ENCODE measurements at regions not wholly inside any gene's neighbourhood (a gene's known extent, or its start where the extent isn't known, plus 50 kb on each side); places are given as distances from the start of the nearest gene placed in this dataset.

DNA sequence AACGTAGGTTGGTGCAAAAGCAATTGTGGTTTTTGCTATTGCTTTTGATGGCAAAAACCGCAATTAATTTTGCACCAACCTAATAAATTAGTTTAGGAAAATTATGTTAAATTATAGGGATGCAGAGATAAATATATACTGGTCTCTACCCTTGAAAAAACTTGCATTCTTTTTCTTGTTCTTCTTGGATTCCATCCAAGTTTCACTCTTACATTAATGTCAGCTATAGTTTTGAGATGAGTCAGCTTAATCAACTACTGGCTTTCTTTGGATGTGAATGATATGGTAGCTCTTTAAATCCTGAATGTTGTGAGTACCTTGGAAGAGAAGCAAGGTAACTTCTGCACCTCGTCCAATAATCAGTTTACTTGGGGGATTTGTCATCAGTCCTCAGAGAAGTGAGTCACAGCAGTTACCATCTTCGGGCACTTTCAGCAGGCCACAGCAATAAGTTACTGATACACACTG lies 549.0 kb upstream of the ZNF608 start:
- TF ChIP-seq TAF1 (IDR thresholded peaks at IDR 0.05; ENCODE audit: borderline replicate concordance, low read depth, low read length) (no peak), POLR2A (IDR thresholded peaks at IDR 0.05; ENCODE audit: low read depth, low read length) (no peak), POLR2AphosphoS5 (IDR thresholded peaks at IDR 0.05; ENCODE audit: low read depth, low read length) (no peak)
- DNase-seq (ENCODE audit: insufficient read length) (no peak), FAIRE-seq (no peak)

DNA sequence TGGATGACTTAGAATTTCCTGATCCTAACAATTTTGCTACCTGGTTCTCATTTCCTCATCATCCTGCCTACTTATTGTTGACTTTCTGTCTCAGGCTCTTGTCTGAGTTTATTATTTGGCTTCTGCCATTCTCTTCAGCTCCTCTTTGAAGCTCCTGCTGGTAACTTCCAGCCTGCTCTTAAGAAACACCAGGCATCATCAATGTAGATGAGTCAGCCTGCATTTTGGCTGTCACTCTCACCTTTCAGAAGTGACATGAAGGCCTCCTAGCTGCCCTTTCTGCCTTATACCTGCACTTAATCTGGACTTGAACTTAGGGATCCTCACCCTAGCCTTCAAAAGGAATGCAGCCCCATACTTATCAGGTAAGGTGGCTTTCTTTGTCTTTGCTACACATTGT lies 551.8 kb upstream of the ZNF608 start:
- TF ChIP-seq POLR2AphosphoS5 (IDR thresholded peaks at IDR 0.05; ENCODE audit: low read depth, low read length) (no peak), TAF1 (IDR thresholded peaks at IDR 0.05; ENCODE audit: borderline replicate concordance, low read depth, low read length) (no peak), POLR2A (IDR thresholded peaks at IDR 0.05; ENCODE audit: low read depth, low read length) (no peak)
- no peak for DNase-seq (ENCODE audit: insufficient read length)
- FAIRE-seq, result no peak

DNA sequence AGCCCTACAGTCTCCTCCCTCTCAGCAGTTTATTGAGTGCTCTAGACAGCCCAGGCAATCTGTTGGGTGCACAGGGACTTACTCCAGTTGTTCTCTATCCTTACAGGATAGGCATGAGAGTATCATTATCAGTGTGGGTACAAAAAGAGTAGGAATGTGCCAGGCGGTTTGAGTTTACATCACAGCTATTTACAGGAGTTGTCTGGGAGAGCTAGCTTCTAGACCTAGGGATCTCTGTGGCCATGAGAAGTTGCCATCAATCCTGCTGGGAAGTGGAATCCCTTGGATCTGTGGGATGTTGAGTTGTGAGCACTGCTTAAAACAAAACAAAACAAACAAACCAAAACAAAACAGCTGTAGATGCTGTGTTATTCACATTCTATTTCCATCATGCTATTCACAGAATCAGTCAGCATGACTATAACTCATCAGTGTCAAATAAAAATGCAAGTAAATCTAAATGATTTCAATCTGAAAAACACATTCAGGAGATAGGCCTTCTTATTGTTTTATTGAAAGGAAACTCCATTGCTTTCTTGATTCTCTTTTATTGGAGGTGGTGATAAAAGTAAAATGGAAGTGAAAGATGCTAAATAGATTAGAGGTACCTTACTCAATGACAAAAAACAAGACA lies 552.4 kb upstream of the ZNF608 start:
- no peak for FAIRE-seq
- DNase-seq (ENCODE audit: insufficient read length), result no peak
- TF ChIP-seq TAF1 (IDR thresholded peaks at IDR 0.05; ENCODE audit: borderline replicate concordance, low read depth, low read length) (no peak), POLR2AphosphoS5 (IDR thresholded peaks at IDR 0.05; ENCODE audit: low read depth, low read length) (no peak), POLR2A (IDR thresholded peaks at IDR 0.05; ENCODE audit: low read depth, low read length) (no peak)

DNA sequence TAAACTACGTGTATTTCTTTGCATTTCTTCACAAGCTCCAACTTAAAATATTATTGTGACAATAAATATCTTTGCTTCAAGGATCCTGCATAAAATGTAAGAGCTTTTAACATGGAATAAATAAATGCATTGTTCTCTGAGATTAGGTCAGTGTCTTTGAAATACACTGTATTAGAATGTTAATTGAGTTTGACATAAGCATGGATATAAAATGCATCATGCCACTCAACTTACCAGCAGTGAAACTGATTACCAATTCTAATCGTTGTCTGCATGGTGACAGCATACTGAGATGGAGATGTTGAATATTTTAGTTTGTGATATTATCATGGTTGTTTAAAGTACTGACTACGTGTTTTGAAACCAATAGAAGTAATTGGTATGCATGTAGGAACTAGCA lies 555.3 kb upstream of the ZNF608 start:
- TF ChIP-seq TAF1 (IDR thresholded peaks at IDR 0.05; ENCODE audit: borderline replicate concordance, low read depth, low read length), result no peak
- no peak for TF ChIP-seq POLR2A (IDR thresholded peaks at IDR 0.05; ENCODE audit: low read depth, low read length)
- TF ChIP-seq POLR2AphosphoS5 (IDR thresholded peaks at IDR 0.05; ENCODE audit: low read depth, low read length), result no peak
- FAIRE-seq (no peak), DNase-seq (ENCODE audit: insufficient read length) (no peak)

DNA sequence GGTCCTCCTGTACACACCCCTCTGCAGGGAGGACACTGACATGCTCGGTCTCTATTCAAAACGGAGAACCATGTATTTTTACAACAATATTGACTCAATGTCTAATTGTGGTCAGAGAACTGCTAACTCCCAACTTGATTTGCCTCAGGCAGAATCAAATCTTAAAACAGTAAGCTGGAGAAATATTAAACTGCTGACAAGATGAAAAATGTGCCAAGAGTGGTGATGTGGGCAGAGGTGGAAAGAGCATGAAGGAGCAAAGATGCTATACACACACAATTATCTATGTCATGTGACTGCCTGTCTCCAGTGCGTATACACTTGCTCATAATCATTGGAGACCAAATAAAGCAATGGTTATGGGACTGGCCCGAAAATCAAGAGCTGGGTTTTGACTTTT lies 556.1 kb upstream of the ZNF608 start:
- FAIRE-seq, result no peak
- TF ChIP-seq POLR2A (IDR thresholded peaks at IDR 0.05; ENCODE audit: low read depth, low read length), result no peak
- TF ChIP-seq POLR2AphosphoS5 (IDR thresholded peaks at IDR 0.05; ENCODE audit: low read depth, low read length), result no peak
- no peak for TF ChIP-seq TAF1 (IDR thresholded peaks at IDR 0.05; ENCODE audit: borderline replicate concordance, low read depth, low read length)

DNA sequence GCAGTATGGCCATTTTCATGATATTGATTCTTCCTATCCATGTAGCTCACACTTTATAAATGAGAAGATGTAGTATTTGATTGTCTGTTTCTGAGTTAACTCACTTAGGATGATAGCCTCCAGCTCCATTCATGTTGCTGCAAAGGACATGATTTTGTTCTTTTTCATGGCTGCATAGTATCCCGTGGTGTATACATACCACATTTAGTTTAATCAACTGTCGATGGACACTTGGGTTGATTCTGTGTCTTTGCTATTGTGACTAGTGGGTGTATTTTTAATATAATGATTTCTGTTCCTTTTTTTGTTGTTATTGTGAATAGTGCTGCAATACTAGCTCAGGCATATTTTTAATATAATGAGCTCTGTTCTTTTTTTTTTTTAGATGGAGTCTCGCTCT lies 560.3 kb upstream of the ZNF608 start:
- TF ChIP-seq POLR2AphosphoS5 (IDR thresholded peaks at IDR 0.05; ENCODE audit: low read depth, low read length) (no peak), POLR2A (IDR thresholded peaks at IDR 0.05; ENCODE audit: low read depth, low read length) (no peak), TAF1 (IDR thresholded peaks at IDR 0.05; ENCODE audit: borderline replicate concordance, low read depth, low read length) (no peak)
- DNase-seq (ENCODE audit: insufficient read length) (no peak), FAIRE-seq (no peak)

More for the DNA sequence above, 556.1 kb upstream of the ZNF608 start:
- DNase-seq (ENCODE audit: insufficient read length), result no peak

DNA sequence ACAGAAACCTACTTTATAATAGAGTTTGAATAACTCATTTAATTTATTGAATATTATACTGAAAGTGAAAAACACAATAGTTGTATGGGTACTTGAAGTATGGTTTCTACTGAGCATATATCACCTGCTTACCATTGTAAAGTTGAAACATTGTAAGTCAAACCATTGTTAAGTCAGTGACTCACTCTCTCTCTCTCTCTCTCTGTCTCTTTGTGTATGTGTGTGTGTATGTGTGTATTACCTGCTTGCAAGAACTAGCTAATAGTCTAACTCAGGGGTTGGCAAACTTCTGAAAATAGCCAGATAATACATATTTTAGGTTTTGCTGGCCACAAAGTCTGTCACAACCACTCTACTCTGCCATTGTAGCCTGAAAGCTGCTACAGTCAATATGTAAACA lies 564.3 kb upstream of the ZNF608 start:
- FAIRE-seq (no peak), DNase-seq (ENCODE audit: insufficient read length) (no peak)
- TF ChIP-seq POLR2A (IDR thresholded peaks at IDR 0.05; ENCODE audit: low read depth, low read length), result no peak
- no peak for TF ChIP-seq TAF1 (IDR thresholded peaks at IDR 0.05; ENCODE audit: borderline replicate concordance, low read depth, low read length)
- TF ChIP-seq POLR2AphosphoS5 (IDR thresholded peaks at IDR 0.05; ENCODE audit: low read depth, low read length), result no peak

DNA sequence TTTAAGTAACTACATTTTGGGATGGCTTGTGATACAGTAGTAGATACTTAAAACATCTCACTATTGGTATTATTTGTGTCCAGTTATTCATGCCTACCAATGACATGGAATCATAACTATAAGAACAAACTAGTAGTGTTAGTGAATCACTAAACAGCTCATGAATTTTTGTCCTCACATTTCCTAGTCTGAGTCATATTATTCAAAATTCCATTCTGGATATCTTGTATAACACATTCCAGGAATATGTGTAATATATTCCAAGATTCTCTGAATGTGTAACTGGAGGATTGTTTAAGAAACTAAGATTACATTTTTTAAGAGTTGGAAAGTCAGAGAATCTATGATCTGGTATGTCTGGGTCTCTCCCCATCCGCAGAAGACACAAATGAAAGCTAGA lies 565.3 kb upstream of the ZNF608 start:
- TF ChIP-seq POLR2A (IDR thresholded peaks at IDR 0.05; ENCODE audit: low read depth, low read length), result no peak
- TF ChIP-seq TAF1 (IDR thresholded peaks at IDR 0.05; ENCODE audit: borderline replicate concordance, low read depth, low read length), result no peak
- no peak for TF ChIP-seq POLR2AphosphoS5 (IDR thresholded peaks at IDR 0.05; ENCODE audit: low read depth, low read length)
- FAIRE-seq, result peak; percentile 9
- no peak for DNase-seq (ENCODE audit: insufficient read length)

DNA sequence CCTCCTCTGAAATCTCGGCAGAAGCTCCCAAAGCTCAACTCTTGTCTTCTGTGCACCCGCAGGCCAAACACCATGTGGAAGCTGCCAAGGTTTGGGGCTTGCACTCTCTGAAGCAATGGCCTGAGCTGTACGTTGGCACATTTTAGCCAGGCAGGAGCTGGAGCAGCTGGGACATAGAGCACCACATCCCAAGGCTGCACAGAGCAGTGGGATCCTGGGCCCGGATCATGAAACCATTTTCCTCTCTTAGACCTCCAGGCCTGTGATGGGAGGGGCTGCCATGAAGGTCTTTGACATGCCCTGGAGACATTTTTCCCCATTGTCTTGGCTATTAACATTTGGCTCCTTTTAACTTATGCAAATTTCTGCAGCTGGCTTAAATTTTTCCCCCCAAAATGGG lies 567.1 kb upstream of the ZNF608 start:
- DNase-seq (ENCODE audit: insufficient read length) (no peak), FAIRE-seq (no peak)
- TF ChIP-seq POLR2A (IDR thresholded peaks at IDR 0.05; ENCODE audit: low read depth, low read length), result no peak
- TF ChIP-seq POLR2AphosphoS5 (IDR thresholded peaks at IDR 0.05; ENCODE audit: low read depth, low read length), result no peak

DNA sequence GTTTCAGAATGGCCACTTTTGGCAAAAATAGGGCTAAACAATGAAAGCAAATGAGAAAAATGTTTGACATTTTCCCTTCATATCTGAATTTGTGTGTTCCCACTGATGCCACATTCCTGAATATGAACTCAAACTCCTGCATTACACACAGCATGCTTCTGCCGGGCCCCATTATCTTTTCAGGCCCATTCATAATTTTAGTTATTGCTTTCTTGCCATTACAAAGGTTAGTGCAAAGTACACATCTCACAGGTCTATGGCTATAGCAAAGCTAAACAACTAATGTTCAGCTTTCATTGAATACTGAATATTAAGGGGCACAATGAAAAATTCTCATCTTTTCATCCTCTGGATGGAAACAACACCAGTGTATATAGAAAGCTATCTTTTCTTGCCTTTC lies 568.9 kb upstream of the ZNF608 start:
- FAIRE-seq (no peak), DNase-seq (ENCODE audit: insufficient read length) (no peak)
- TF ChIP-seq TAF1 (IDR thresholded peaks at IDR 0.05; ENCODE audit: borderline replicate concordance, low read depth, low read length) (no peak), POLR2A (IDR thresholded peaks at IDR 0.05; ENCODE audit: low read depth, low read length) (no peak), POLR2AphosphoS5 (IDR thresholded peaks at IDR 0.05; ENCODE audit: low read depth, low read length) (no peak)

DNA sequence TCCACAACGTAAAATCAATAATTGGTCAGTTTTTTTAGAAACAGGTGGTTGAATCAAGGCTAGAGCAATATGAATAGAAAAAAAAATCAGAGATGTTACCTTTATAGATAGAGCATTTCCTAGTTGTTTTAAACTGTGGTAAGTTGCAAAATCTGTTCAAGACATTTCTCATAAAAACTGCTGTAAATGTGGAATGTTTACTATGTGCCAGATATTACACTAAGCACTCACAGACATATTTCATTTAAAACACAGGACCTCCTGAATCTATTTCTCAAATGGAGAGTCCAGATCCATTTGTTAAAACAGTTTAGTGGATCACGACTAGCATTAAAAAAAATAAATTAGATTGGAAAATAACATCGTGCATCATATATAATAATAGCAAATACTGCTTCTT lies 570.0 kb upstream of the ZNF608 start:
- DNase-seq (ENCODE audit: insufficient read length) (no peak), FAIRE-seq (no peak)
- no peak for TF ChIP-seq POLR2AphosphoS5 (IDR thresholded peaks at IDR 0.05; ENCODE audit: low read depth, low read length)
- TF ChIP-seq POLR2A (IDR thresholded peaks at IDR 0.05; ENCODE audit: low read depth, low read length), result no peak
- TF ChIP-seq TAF1 (IDR thresholded peaks at IDR 0.05; ENCODE audit: borderline replicate concordance, low read depth, low read length), result no peak

DNA sequence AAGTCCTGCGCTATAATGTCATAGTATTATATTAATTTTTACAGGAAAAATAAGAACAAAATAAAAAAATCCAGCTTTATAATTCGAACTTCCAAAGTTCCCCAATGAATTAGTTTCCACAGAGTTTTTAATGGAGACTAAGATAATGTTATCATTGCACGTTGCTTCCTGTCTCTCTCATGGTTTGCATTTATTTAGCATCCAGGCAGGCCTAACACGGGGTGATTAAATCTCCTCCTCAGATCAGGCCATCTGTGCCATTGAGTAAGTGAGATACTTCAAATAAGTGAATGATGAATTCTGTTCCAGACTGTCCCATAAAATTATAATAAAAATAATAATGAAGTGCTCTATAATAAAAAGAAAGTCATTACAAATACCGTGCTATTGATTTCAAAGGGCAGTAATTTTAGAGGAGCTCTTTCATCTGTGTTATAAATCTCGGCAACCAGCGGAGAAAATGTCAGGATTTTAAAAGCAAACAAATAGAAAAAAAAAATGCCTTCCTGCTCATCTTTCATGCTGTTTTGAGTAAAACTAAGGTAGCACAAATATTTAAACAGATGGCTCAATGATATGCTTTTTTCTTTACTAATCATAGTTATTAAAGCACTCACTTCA lies 570.6 kb upstream of the ZNF608 start:
- TF ChIP-seq POLR2A (IDR thresholded peaks at IDR 0.05; ENCODE audit: low read depth, low read length) (no peak), POLR2AphosphoS5 (IDR thresholded peaks at IDR 0.05; ENCODE audit: low read depth, low read length) (no peak), TAF1 (IDR thresholded peaks at IDR 0.05; ENCODE audit: borderline replicate concordance, low read depth, low read length) (no peak)
- DNase-seq (ENCODE audit: insufficient read length) (no peak), FAIRE-seq (no peak)

Measured in GM12892 (cell line).